H1 (cell line): ENCODE measurements at regions not wholly inside any gene's neighbourhood (a gene's known extent, or its start where the extent isn't known, plus 50 kb on each side); places are given as distances from the start of the nearest gene placed in this dataset.

Experiments
- CTCF ChIA-PET: fragments of 300-600 bp; sonication (Branson Sonifier 250); formaldehyde crosslinking; loops from one replicate; lab custom pipeline; 2021; ENCODE audit not compliant: partially characterized antibody; lab: Charles Lee
- POLR2A ChIA-PET: fragments of 300-600 bp; sonication (Branson Sonifier 250); formaldehyde crosslinking; loops from one replicate; lab custom pipeline; 2021; ENCODE audit warnings: inconsistent platforms; ENCODE audit not compliant: partially characterized antibody; lab: Charles Lee
- DNase-seq, 2 experiments: peaks; one replicate each; pipeline versions ENCODE4 v3.0.0 to v3.0.0-alpha.2; 2010 to 2022; ENCODE audit warnings: low spot score in 2 of 2, low read depth in 1 of 2, mixed read lengths in 1 of 2
- FAIRE-seq: peaks from 2 replicates; lab custom pipeline; 2011; peaks lifted over from hg19 to GRCh38; lab: Jason Lieb, UNC
- H2AFZ ChIP-seq: 2 replicates; pipeline ENCODE4 v1.8.1; 2012; ENCODE audit warnings: low read length, inconsistent platforms
- H2AK5ac ChIP-seq: 2 replicates; pipeline ENCODE4 v1.6.1; 2013; ENCODE audit warnings: low read depth, low read length
- H2BK120ac ChIP-seq: replicated peaks from 2 replicates; pipeline ENCODE3; 2013; ENCODE audit warnings: low read depth, low read length, inconsistent platforms
- H2BK12ac ChIP-seq: 2 replicates; pipeline ENCODE4 v1.6.1; 2013; ENCODE audit warnings: low read depth, low read length
- H2BK15ac ChIP-seq: 2 replicates; pipeline ENCODE4 v1.6.1; 2013; ENCODE audit warnings: low read length
- H2BK20ac ChIP-seq: 2 replicates; pipeline ENCODE4 v1.6.1; 2013; ENCODE audit warnings: low read length
- H2BK5ac ChIP-seq: 2 replicates; pipeline ENCODE4 v1.6.1; 2013; ENCODE audit warnings: low read depth, low read length
- H3K14ac ChIP-seq: 2 replicates; pipeline ENCODE4 v1.6.1; 2013; ENCODE audit warnings: inconsistent platforms; ENCODE audit not compliant: insufficient read length
- H3K18ac ChIP-seq: 2 replicates; pipeline ENCODE4 v1.6.1; 2013; ENCODE audit warnings: low read length; ENCODE audit errors: extremely low read depth
- H3K23ac ChIP-seq: 2 replicates; pipeline ENCODE4 v1.6.1; 2013; ENCODE audit warnings: inconsistent platforms; ENCODE audit not compliant: insufficient read length
- H3K23me2 ChIP-seq: 2 replicates; pipeline ENCODE4 v1.6.1; 2013; ENCODE audit warnings: low read depth, low read length
- H3K27ac ChIP-seq: 2 replicates; pipeline ENCODE4 v1.6.1; 2011; ENCODE audit warnings: low read depth, low read length, inconsistent platforms
- H3K27me3 ChIP-seq, 4 experiments: replicated peaks in 1 of 4; 1 replicate in 1 of 4; 2 replicates in 3 of 4; pipeline versions ENCODE4 v1.6.1 to v1.8.1; 2011 to 2013; ENCODE audit warnings: low read length in 3 of 4, mild to moderate bottlenecking in 3 of 4, inconsistent platforms in 2 of 4, mixed read lengths in 2 of 4, moderate library complexity in 1 of 4; ENCODE audit not compliant: control insufficient read depth in 3 of 4, insufficient read depth in 3 of 4; ENCODE audit errors: extremely low read depth in 1 of 4
- H3K36me3 ChIP-seq, 4 experiments: 2 replicates each; pipeline versions ENCODE4 v1.6.1 to v1.8.1; 2011 to 2013; ENCODE audit warnings: mild to moderate bottlenecking in 4 of 4, low read length in 3 of 4, moderate library complexity in 2 of 4, control low read depth in 1 of 4, inconsistent platforms in 1 of 4; ENCODE audit not compliant: insufficient read depth in 4 of 4, control insufficient read depth in 2 of 4
- H3K4ac ChIP-seq: replicated peaks from 2 replicates; pipeline ENCODE3; 2013; ENCODE audit warnings: low read length, low read depth, mixed read lengths, inconsistent platforms; ENCODE audit not compliant: insufficient read length
- H3K4me1 ChIP-seq, 4 experiments: replicated peaks in 1 of 4; 1 replicate in 1 of 4; 2 replicates in 3 of 4; pipeline versions ENCODE4 v1.6.1 to v1.8.1; 2011 to 2013; ENCODE audit warnings: low read length in 3 of 4, inconsistent platforms in 2 of 4, mixed read lengths in 1 of 4; ENCODE audit not compliant: insufficient read depth in 4 of 4, control insufficient read depth in 3 of 4
- H3K4me2 ChIP-seq, 2 experiments: 2 replicates each; pipeline versions ENCODE4 v1.6.1 to v1.8.1; 2011 to 2013; ENCODE audit warnings: low read depth in 2 of 2, low read length in 2 of 2, control low read depth in 1 of 2, inconsistent platforms in 1 of 2, mild to moderate bottlenecking in 1 of 2; ENCODE audit not compliant: insufficient read depth in 1 of 2
- H3K4me3 ChIP-seq, 4 experiments: fragments of 200-600, 300-600 bp in 1 of 4; sonication (generic), shearing (Covaris generic), sonication (Bioruptor Twin) in 1 of 4; 2 replicates each; pipeline versions ENCODE4 v1.5.1 to v1.8.1; 2011 to 2016; ENCODE audit warnings: low read length in 4 of 4, low read depth in 3 of 4, control low read depth in 2 of 4, inconsistent platforms in 2 of 4, mild to moderate bottlenecking in 2 of 4, mixed read lengths in 1 of 4, moderate library complexity in 1 of 4; ENCODE audit not compliant: insufficient read depth in 2 of 4; ENCODE audit errors: extremely low read depth in 1 of 4
- H3K56ac ChIP-seq: replicated peaks from 2 replicates; pipeline ENCODE3; 2013; ENCODE audit warnings: low read depth, mild to moderate bottlenecking, mixed read lengths, low read length, inconsistent platforms; ENCODE audit not compliant: insufficient read length
- H3K79me1 ChIP-seq: 2 replicates; pipeline ENCODE4 v1.6.1; 2013; ENCODE audit warnings: low read depth, low read length, control low read depth
- H3K79me2 ChIP-seq, 2 experiments: 2 replicates each; pipeline versions ENCODE4 v1.6.1 to v1.8.1; 2012 to 2013; ENCODE audit warnings: low read length in 2 of 2, mild to moderate bottlenecking in 2 of 2, inconsistent platforms in 1 of 2; ENCODE audit not compliant: insufficient read depth in 2 of 2, control insufficient read depth in 1 of 2
- H3K9ac ChIP-seq, 4 experiments: replicated peaks in 1 of 4; 1 replicate in 1 of 4; 2 replicates in 3 of 4; pipeline versions ENCODE4 v1.6.1 to v1.8.1; 2011 to 2013; ENCODE audit warnings: low read depth in 3 of 4, low read length in 3 of 4, control low read depth in 2 of 4, mild to moderate bottlenecking in 2 of 4, moderate library complexity in 2 of 4, inconsistent platforms in 1 of 4; ENCODE audit errors: extremely low read depth in 1 of 4
- H3K9me3 ChIP-seq, 2 experiments: 2 replicates each; pipeline versions ENCODE4 v1.6.1 to v1.8.1; 2012 to 2013; ENCODE audit warnings: mild to moderate bottlenecking in 2 of 2, moderate library complexity in 2 of 2, control low read depth in 1 of 2, inconsistent platforms in 1 of 2, low read depth in 1 of 2, low read length in 1 of 2, mixed read lengths in 1 of 2; ENCODE audit not compliant: insufficient read depth in 2 of 2
- H4K20me1 ChIP-seq, 2 experiments: replicated peaks in 1 of 2; 2 replicates each; pipeline versions ENCODE3 to v1.8.1; 2011 to 2013; ENCODE audit warnings: inconsistent platforms in 2 of 2, low read length in 2 of 2, mild to moderate bottlenecking in 1 of 2; ENCODE audit not compliant: insufficient read depth in 2 of 2, control insufficient read depth in 1 of 2
- H4K5ac ChIP-seq: 2 replicates; pipeline ENCODE4 v1.6.1; 2013; ENCODE audit warnings: low read length, low read depth, mixed read lengths, inconsistent platforms; ENCODE audit not compliant: insufficient read length
- H4K8ac ChIP-seq: 2 replicates; pipeline ENCODE4 v1.8.0; 2013; ENCODE audit warnings: mild to moderate bottlenecking, moderate library complexity, low read length, inconsistent platforms; ENCODE audit not compliant: insufficient read depth; ENCODE audit errors: extremely low read depth
- H4K91ac ChIP-seq: replicated peaks from 2 replicates; pipeline ENCODE3; 2013; ENCODE audit warnings: low read length, mixed read lengths, inconsistent platforms; ENCODE audit not compliant: insufficient read length
- GABPA ChIP-seq: IDR thresholded peaks from 2 replicates; pipeline ENCODE4 v1.6.1; 2011; ENCODE audit warnings: mild to moderate bottlenecking, low read length, moderate library complexity, borderline replicate concordance; ENCODE audit not compliant: insufficient read depth
- GTF2F1 ChIP-seq: IDR thresholded peaks from 2 replicates; pipeline ENCODE4 v1.6.1; 2012; ENCODE audit warnings: low read depth, low read length, improper control_type of control experiment, borderline replicate concordance
- NRF1 ChIP-seq: IDR thresholded peaks from 2 replicates; pipeline ENCODE4 v1.6.1; 2011; ENCODE audit warnings: mild to moderate bottlenecking, low read depth, low read length, improper control_type of control experiment
- SUZ12 ChIP-seq: fragments of 200-600 bp; sonication (generic); IDR thresholded peaks from 2 replicates; pipeline ENCODE4 v1.6.1; 2012; ENCODE audit warnings: mild to moderate bottlenecking, inconsistent platforms, low read length, moderate library complexity, mixed read lengths
- WGBS, 2 experiments: shearing (Covaris generic) in 1 of 2; methylation state at CpG; one replicate each; pipeline versions ENCODE4 v1.1.6 to v1.1.7; 2013 to 2015; ENCODE audit warnings: low lambda C conversion rate in 2 of 2, mixed read lengths in 2 of 2, inconsistent platforms in 1 of 2, low coverage in 1 of 2, missing lambda C conversion rate in 1 of 2; ENCODE audit not compliant: insufficient replicate concordance in 2 of 2, insufficient coverage in 1 of 2, insufficient read length in 1 of 2; ENCODE audit errors: extremely low coverage in 1 of 2, missing lambda C conversion rate in 1 of 2; 5-methylcytosine and 5-hydroxymethylcytosine counted together

DNA sequence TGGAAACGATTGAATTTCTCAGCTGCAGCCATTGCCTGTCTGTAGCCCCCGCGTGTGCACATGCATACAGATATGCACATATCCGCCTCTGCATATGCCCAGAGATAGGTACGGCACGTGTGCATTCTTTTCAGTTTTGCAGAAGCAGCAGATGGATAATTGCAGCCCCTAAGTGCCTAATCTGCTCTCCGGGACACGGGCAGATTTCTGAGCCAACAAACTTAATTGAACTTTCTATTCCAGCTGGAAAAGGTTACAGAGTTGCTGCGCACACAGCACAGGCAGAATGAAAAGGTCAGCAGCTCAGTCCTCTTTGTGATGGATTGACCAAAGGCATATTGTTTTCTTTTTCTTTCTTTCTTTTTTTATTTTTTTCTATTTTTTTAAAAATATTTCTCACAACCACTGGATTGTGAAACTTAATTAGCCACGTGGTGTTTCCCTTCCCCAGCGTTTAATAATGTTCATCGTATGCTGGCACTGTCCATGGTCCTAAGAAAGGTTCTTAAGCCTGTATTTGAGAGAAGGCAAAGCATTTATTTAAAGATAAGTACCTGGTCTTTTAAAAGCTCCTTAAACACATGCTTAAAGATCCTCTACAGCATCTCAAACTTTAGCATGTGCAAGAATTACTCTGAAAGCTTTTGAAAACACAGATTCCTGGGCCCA lies 270.2 kb upstream of the BRINP1 start:
- H2AFZ ChIP-seq, result no peak overlapping the region
- H2BK15ac ChIP-seq, result no peak overlapping the region
- H3K9me3 ChIP-seq, result no peaks in the 10 kb centered on the region
- no peak overlapping the region for H2AK5ac ChIP-seq
- H3K27me3 ChIP-seq, result no peaks in the 10 kb centered on the region
- FAIRE-seq, result no peak
- no peaks in the 10 kb centered on the region for H4K20me1 ChIP-seq
- POLR2A ChIA-PET, result no interaction called here
- H3K4ac ChIP-seq, result no peak overlapping the region
- no peaks in the 10 kb centered on the region for H3K23me2 ChIP-seq
- 84% methylated on average over 12 of the region's 12 CpGs; no CpG with 5 or more reads in 1 of the 2 experiments for WGBS, 2 experiments
- H3K9ac ChIP-seq, result no peak overlapping the region
- no peaks in the 10 kb centered on the region for H3K79me1 ChIP-seq
- H4K5ac ChIP-seq, result no peak overlapping the region
- H3K36me3 ChIP-seq, result no peaks in the 10 kb centered on the region
- H3K18ac ChIP-seq, result no peak overlapping the region
- CTCF ChIA-PET, result interaction anchor here (0.6 to 2.2 kb wide), 4 partner anchors 9 to 83 kb away, joined by 3 to 10 read pairs (median 4); no protein-coding TSS in a partner anchor
- H3K79me2 ChIP-seq, result no peaks in the 10 kb centered on the region
- no peak for DNase-seq
- H4K91ac ChIP-seq, result no peak overlapping the region
- no peak overlapping the region for H3K4me2 ChIP-seq
- H3K4me1 ChIP-seq, result no peaks in the 10 kb centered on the region
- no peak overlapping the region for H2BK12ac ChIP-seq
- no peak overlapping the region for H3K56ac ChIP-seq
- H2BK5ac ChIP-seq, result no peak overlapping the region
- no peak overlapping the region for H3K27ac ChIP-seq
- no peak overlapping the region for H3K4me3 ChIP-seq
- H2BK120ac ChIP-seq, result no peak overlapping the region
- no peak overlapping the region for H4K8ac ChIP-seq
- no peak overlapping the region for H3K23ac ChIP-seq
- no peak overlapping the region for H3K14ac ChIP-seq
- H2BK20ac ChIP-seq, result no peak overlapping the region
- TF ChIP-seq SUZ12, result no peak
- TF ChIP-seq GTF2F1, result no peak
- TF ChIP-seq NRF1, result no peak
- no peak for TF ChIP-seq GABPA
